Left lung (tissue), 4 donors: ENCODE measurements at regions not wholly inside any gene's neighbourhood (a gene's known extent, or its start where the extent isn't known, plus 50 kb on each side); places are given as distances from the start of the nearest gene placed in this dataset.

Experiments used
- ATAC-seq: fragments of 200-7000 bp; cut with Tn5 transposase; one replicate; pipeline ENCODE4 v1.9.1; 2020; ENCODE audit warnings: moderate library complexity
- DNase-seq, 4 donors: peaks; one replicate each; pipeline ENCODE4 v3.0.0-alpha.2; 2013 to 2020
- H3K27ac ChIP-seq, 2 donors: fragments of 200-600 bp; sonication (generic) in 1 of 2; one replicate each; pipeline versions ENCODE4 v1.5.0 to v1.8.0; 2020 to 2021
- H3K27me3 ChIP-seq, 2 donors: fragments of 200-600 bp; sonication (generic) in 1 of 2; one replicate each; pipeline versions ENCODE4 v1.5.0 to v1.8.0; 2020 to 2021
- H3K36me3 ChIP-seq, 2 donors: fragments of 200-600 bp; sonication (generic) in 1 of 2; one replicate each; pipeline versions ENCODE4 v1.5.0 to v1.8.0; 2020 to 2021
- H3K4me1 ChIP-seq, 2 donors: fragments of 200-600 bp; one replicate each; pipeline ENCODE4 v1.8.0; 2021
- H3K4me3 ChIP-seq, 2 donors: fragments of 200-600 bp; sonication (generic) in 1 of 2; one replicate each; pipeline versions ENCODE4 v1.5.0 to v1.8.0; 2020 to 2021; ENCODE audit warnings: mild to moderate bottlenecking in 1 of 2
- H3K9me3 ChIP-seq, 2 donors: fragments of 200-600 bp; sonication (generic) in 1 of 2; one replicate each; pipeline versions ENCODE4 v1.5.0 to v1.8.0; 2020 to 2021
- intact Hi-C, 2 donors: fragments of 100-400 bp; cut with DNase I; formaldehyde crosslinking; loops; one replicate each; pipeline versions ENCODE4 v1.11.2 to v1.14.2; 2022
- TF ChIP-seq, protein P1 (sequence below), 2 donors: fragments of 200-600 bp; sonication (generic) in 1 of 2; IDR thresholded peaks; one replicate each; pipeline versions ENCODE4 v1.5.0 to v1.8.0; 2021; ENCODE audit warnings: antibody characterized with exemption in 2 of 2
- donor health status: DM: no; HTN: yes; CAD: no.
- donor health status: DM: no; HTN: no; CAD: no.

DNA sequence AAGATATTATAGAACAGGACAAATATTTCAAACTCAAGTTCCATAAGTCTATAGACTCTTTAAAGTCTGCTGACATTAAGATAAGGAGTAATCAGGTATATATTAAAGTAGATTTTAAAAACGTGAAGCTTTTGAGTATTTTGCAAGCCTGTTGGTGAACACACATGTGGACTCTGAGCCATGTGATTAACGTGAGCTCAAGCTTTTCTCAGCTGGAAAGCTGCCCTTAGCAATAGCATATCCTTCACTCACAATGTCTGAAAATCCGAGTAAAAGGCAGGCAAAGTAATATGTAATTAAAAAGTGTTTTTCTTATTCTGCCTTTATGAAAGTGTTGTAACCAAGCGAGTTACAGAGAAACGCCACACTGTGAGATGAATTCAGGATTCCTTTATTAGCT, 140.5 kb upstream of the AADAT start:
- H3K36me3 ChIP-seq, result no peaks in the 10 kb centered on the region
- DNase-seq, result no peak
- H3K4me3 ChIP-seq, result no peak overlapping the region
- no peak for ATAC-seq
- no peaks in the 10 kb centered on the region for H3K4me1 ChIP-seq
- TF ChIP-seq, protein P1, sequence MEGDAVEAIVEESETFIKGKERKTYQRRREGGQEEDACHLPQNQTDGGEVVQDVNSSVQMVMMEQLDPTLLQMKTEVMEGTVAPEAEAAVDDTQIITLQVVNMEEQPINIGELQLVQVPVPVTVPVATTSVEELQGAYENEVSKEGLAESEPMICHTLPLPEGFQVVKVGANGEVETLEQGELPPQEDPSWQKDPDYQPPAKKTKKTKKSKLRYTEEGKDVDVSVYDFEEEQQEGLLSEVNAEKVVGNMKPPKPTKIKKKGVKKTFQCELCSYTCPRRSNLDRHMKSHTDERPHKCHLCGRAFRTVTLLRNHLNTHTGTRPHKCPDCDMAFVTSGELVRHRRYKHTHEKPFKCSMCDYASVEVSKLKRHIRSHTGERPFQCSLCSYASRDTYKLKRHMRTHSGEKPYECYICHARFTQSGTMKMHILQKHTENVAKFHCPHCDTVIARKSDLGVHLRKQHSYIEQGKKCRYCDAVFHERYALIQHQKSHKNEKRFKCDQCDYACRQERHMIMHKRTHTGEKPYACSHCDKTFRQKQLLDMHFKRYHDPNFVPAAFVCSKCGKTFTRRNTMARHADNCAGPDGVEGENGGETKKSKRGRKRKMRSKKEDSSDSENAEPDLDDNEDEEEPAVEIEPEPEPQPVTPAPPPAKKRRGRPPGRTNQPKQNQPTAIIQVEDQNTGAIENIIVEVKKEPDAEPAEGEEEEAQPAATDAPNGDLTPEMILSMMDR (IDR thresholded peaks at IDR 0.05), result no peak
- no peak overlapping the region for H3K27ac ChIP-seq
- intact Hi-C loops, result no loop called here
- no peaks in the 10 kb centered on the region for H3K9me3 ChIP-seq
- no peaks in the 10 kb centered on the region for H3K27me3 ChIP-seq

DNA sequence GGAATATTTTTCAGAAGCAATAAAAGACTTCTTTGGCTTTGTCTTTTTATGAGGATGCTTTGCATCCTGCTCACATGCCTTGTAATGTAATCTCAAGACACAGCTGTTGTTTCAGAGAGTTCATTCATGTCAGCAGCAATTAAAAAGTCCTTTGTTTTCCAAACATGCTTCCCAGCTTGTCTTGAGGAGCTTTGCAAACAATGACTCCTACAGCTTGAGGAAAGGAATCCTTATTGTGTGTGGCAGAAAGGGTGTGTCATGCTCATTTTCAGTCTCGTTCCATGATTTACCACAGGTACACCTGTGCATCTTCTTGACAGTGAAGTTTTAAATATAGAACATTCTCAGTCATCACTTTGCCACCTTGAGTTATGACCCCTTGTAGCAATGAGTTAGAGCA, 139.2 kb upstream of the AADAT start:
- ATAC-seq (no peak), DNase-seq (no peak)
- intact Hi-C loops, result no loop called here
- Histone ChIP-seq H3K4me1 (no peaks in the 10 kb centered on the region), H3K36me3 (no peaks in the 10 kb centered on the region), H3K27ac (no peak overlapping the region), H3K27me3 (no peaks in the 10 kb centered on the region), H3K9me3 (no peaks in the 10 kb centered on the region), H3K4me3 (no peak overlapping the region)
- TF ChIP-seq, protein P1 (IDR thresholded peaks at IDR 0.05), result no peak

DNA sequence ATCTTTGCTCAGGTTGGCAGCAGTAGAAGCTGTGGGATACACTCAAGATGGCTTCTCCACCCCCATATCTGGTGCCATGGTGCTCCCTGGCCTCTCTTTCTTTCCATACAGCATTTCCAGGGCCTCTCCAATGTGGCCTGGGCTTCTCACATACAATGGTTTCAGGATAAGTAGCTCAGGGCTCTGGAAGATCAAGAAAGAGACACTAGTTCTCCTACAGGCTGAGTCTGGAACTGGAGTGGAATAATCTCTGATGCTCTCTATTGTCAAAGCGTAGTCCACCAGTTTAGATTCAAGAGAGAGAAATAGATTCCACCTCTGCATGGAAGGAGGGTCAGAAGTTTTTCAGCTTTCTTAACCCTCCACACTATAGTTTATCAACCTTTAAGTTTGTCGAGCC, 138.2 kb upstream of the AADAT start:
- H3K4me1 ChIP-seq, result no peaks in the 10 kb centered on the region
- H3K27me3 ChIP-seq, result no peaks in the 10 kb centered on the region
- intact Hi-C loops, result no loop called here
- no peak overlapping the region for H3K4me3 ChIP-seq
- TF ChIP-seq, protein P1 (IDR thresholded peaks at IDR 0.05), result no peak
- H3K27ac ChIP-seq, result no peak overlapping the region
- no peaks in the 10 kb centered on the region for H3K36me3 ChIP-seq
- ATAC-seq, result no peak
- H3K9me3 ChIP-seq, result no peaks in the 10 kb centered on the region
- no peak for DNase-seq

DNA sequence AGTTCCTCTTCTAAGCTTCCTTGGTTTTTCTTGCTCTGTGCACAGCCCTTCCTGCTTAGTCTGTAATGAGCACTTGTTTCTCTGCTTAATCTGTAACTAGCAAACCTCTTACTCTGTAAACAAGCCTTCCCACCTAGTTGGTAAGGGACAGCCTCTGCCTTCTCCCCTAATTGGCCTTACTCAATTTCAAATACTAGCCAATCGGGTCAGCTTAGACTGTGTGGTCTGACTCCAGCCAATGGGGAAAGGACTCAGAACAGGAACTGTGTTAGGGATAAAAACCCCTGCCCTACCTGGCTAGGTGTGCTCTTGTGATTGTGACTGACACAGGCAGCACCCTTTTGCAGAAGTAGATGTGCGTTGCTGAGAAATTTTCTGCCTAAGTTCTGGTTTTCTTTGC, 136.5 kb upstream of the AADAT start:
- ATAC-seq (peak; percentile 72), DNase-seq (no peak)
- TF ChIP-seq, protein P1 (IDR thresholded peaks at IDR 0.05), result no peak
- no peak overlapping the region for H3K27ac ChIP-seq
- H3K36me3 ChIP-seq, result no peaks in the 10 kb centered on the region
- intact Hi-C loops, result no loop called here
- H3K9me3 ChIP-seq, result peaks cover 0 to 10% of the 10 kb centered on the region in 2 donors
- no peaks in the 10 kb centered on the region for H3K4me1 ChIP-seq
- no peaks in the 10 kb centered on the region for H3K27me3 ChIP-seq
- H3K4me3 ChIP-seq, result peak overlapping the region in 1 of 2 donors; percentile 13

DNA sequence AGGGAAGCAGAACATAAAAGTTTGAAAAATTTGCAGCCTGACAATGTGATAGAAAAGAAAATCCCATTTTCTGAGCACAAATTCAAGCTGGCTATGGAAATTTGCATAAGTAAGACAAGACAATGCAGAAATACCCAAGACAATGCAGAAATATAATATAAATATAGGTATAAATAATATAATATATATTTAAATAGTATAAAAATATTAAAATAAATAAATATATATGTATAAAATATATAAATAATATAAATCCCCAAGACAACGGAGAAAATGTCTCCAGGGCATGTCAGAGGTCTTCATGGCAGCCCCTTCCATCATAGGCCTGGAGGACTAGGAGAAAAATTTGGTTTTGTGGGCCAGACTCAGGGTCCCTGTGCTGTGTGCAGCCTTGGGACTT, 125.0 kb upstream of the AADAT start:
- Histone ChIP-seq H3K27me3 (no peaks in the 10 kb centered on the region), H3K4me1 (no peaks in the 10 kb centered on the region), H3K36me3 (no peaks in the 10 kb centered on the region), H3K27ac (no peak overlapping the region), H3K9me3 (peaks cover 0 to 49% of the 10 kb centered on the region in 2 donors), H3K4me3 (no peak overlapping the region)
- DNase-seq (no peak), ATAC-seq (no peak)
- intact Hi-C loops, result no loop called here
- TF ChIP-seq, protein P1 (IDR thresholded peaks at IDR 0.05), result no peak
